ENCODE measurements at regions not wholly inside any gene's neighbourhood (a gene's known extent, or its start where the extent isn't known, plus 50 kb on each side); places are given as distances from the start of the nearest gene placed in this dataset.

GRCh38 chr22:27495325-27495724, 306.2 kb downstream of the MN1 start:
- TF ChIP-seq CTCF (IDR thresholded peaks at IDR 0.05; ENCODE audit: low read depth, low read length) (no peak), EZH2phosphoT487 (IDR thresholded peaks at IDR 0.05; ENCODE audit: low read depth) (no peak)
